ENCODE measurements at regions not wholly inside any gene's neighbourhood (a gene's known extent, or its start where the extent isn't known, plus 50 kb on each side); places are given as distances from the start of the nearest gene placed in this dataset.

DNA sequence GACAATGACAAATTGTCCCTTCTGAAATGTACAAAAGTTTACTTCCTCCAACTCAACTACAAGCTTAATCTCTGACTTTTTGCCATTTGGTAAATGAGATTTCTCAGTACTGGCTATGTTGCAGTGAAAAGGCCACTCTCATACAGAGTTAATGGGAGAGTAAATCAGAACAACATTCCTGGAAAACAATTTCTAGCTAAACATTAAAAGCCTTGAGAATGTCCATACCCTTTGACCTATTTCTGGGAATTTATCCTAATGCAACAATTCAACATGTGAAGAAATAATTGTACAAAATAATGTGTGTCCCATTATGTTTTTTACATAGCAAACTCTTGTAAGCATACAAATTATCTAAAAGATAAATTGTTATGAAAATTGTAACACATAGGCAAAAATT is 56.3 kb upstream of the SPEF2 start:
- TF ChIP-seq POLR2AphosphoS5 (IDR thresholded peaks at IDR 0.05) (no peak), POLR2A (IDR thresholded peaks at IDR 0.05) (no peak)
- TF ChIP-seq, protein P1, sequence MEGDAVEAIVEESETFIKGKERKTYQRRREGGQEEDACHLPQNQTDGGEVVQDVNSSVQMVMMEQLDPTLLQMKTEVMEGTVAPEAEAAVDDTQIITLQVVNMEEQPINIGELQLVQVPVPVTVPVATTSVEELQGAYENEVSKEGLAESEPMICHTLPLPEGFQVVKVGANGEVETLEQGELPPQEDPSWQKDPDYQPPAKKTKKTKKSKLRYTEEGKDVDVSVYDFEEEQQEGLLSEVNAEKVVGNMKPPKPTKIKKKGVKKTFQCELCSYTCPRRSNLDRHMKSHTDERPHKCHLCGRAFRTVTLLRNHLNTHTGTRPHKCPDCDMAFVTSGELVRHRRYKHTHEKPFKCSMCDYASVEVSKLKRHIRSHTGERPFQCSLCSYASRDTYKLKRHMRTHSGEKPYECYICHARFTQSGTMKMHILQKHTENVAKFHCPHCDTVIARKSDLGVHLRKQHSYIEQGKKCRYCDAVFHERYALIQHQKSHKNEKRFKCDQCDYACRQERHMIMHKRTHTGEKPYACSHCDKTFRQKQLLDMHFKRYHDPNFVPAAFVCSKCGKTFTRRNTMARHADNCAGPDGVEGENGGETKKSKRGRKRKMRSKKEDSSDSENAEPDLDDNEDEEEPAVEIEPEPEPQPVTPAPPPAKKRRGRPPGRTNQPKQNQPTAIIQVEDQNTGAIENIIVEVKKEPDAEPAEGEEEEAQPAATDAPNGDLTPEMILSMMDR (IDR thresholded peaks at IDR 0.05 in 8 of 11, conservative IDR thresholded peaks at IDR 0.05 in 3 of 11) = no peak

All from spleen (tissue), 7 donors.